Gastroesophageal sphincter (tissue), 4 donors: ENCODE measurements at regions not wholly inside any gene's neighbourhood (a gene's known extent, or its start where the extent isn't known, plus 50 kb on each side); places are given as distances from the start of the nearest gene placed in this dataset.

Source experiments
- ATAC-seq: fragments of 150-250 bp; one replicate; pipeline ENCODE4 v1.9.1; 2016; ENCODE audit warnings: mild to moderate bottlenecking, moderate library complexity
- H3K27ac ChIP-seq, 4 donors: fragments of 200-600 bp; sonication (generic) in 3 of 4; 1 replicate in 3 of 4; 2 replicates in 1 of 4; pipeline ENCODE4 v1.5.1; 2016 to 2019
- H3K27me3 ChIP-seq: fragments of 200-600 bp; sonication (generic); one replicate; pipeline ENCODE4 v1.5.1; 2019
- H3K36me3 ChIP-seq, 2 donors: fragments of 200-600 bp; sonication (generic); one replicate each; pipeline ENCODE4 v1.5.1; 2019; ENCODE audit warnings: control low read depth in 1 of 2
- H3K4me1 ChIP-seq, 3 donors: fragments of 200-600 bp; sonication (generic); 1 replicate in 2 of 3; 2 replicates in 1 of 3; pipeline ENCODE4 v1.5.1; 2016 to 2019; ENCODE audit warnings: control low read depth in 2 of 3
- H3K4me3 ChIP-seq, 2 donors: fragments of 200-600 bp; sonication (generic); one replicate each; pipeline ENCODE4 v1.5.1; 2019; ENCODE audit warnings: mild to moderate bottlenecking in 1 of 2, moderate library complexity in 1 of 2
- H3K9me3 ChIP-seq, 3 donors: fragments of 200-600 bp; sonication (generic); one replicate each; pipeline ENCODE4 v1.5.1; 2017 to 2019; ENCODE audit warnings: control low read depth in 2 of 3
- EP300 ChIP-seq: sonication (generic); formaldehyde crosslinking; IDR thresholded peaks from one replicate; pipeline ENCODE4 v1.6.1; 2017; ENCODE audit warnings: antibody characterized with exemption, mild to moderate bottlenecking
- POLR2A ChIP-seq, 2 donors: fragments of 450-650 bp; IDR thresholded peaks; one replicate each; pipeline ENCODE4 v1.6.1; 2017; ENCODE audit warnings: antibody characterized with exemption in 2 of 2, mild to moderate bottlenecking in 2 of 2, moderate library complexity in 1 of 2
- POLR2AphosphoS5 ChIP-seq: sonication (generic); formaldehyde crosslinking; IDR thresholded peaks from one replicate; pipeline ENCODE4 v1.6.1; 2017; ENCODE audit warnings: antibody characterized with exemption
- WGBS, 2 donors: methylation state at CpG; one replicate each; pipeline ENCODE4 v1.1.5; 2018; ENCODE audit warnings: low coverage in 1 of 2; 5-methylcytosine and 5-hydroxymethylcytosine counted together
- TF ChIP-seq, protein P1 (sequence below), 4 experiments: fragments of 200-600 bp in 2 of 4; fragments of 450-650 bp in 2 of 4; sonication (generic) in 1 of 4; IDR thresholded peaks; one replicate each; pipeline ENCODE4 v1.5.1; 2017 to 2019; ENCODE audit warnings: antibody characterized with exemption in 4 of 4, mild to moderate bottlenecking in 2 of 4, moderate library complexity in 2 of 4

DNA sequence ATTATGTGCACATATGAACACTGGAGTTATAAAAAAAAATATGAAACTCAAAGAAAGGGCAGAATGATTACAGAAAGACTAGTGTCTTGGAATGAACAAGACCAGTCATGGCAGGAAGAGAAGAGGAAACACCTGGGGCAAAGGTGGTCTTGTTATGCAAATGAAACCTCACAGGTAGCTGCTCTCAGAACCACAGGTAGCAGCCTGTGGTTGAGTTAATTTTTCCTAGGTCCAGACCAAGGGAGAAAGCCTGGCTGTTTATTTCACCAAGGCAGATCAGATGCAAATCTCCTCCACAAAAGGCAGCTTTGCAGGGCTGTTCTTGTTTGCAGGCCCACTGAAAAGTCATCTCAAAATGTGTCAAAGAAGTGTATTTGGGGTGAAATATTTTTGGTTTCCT lies 785.8 kb downstream of the RNF144A start:
- TF ChIP-seq EP300 (no peak), POLR2AphosphoS5 (no peak), POLR2A (IDR thresholded peaks at IDR 0.05) (no peak)
- TF ChIP-seq, protein P1, sequence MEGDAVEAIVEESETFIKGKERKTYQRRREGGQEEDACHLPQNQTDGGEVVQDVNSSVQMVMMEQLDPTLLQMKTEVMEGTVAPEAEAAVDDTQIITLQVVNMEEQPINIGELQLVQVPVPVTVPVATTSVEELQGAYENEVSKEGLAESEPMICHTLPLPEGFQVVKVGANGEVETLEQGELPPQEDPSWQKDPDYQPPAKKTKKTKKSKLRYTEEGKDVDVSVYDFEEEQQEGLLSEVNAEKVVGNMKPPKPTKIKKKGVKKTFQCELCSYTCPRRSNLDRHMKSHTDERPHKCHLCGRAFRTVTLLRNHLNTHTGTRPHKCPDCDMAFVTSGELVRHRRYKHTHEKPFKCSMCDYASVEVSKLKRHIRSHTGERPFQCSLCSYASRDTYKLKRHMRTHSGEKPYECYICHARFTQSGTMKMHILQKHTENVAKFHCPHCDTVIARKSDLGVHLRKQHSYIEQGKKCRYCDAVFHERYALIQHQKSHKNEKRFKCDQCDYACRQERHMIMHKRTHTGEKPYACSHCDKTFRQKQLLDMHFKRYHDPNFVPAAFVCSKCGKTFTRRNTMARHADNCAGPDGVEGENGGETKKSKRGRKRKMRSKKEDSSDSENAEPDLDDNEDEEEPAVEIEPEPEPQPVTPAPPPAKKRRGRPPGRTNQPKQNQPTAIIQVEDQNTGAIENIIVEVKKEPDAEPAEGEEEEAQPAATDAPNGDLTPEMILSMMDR (IDR thresholded peaks at IDR 0.05): no peak
- no peak overlapping the region for H3K4me3 ChIP-seq
- no peaks in the 10 kb centered on the region for H3K27me3 ChIP-seq
- no peak overlapping the region for H3K27ac ChIP-seq
- no peak for ATAC-seq
- no peaks in the 10 kb centered on the region for H3K9me3 ChIP-seq
- H3K36me3 ChIP-seq: no peaks in the 10 kb centered on the region
- no peaks in the 10 kb centered on the region for H3K4me1 ChIP-seq

GRCh38 chr2:7703543-7704144 lies 786.4 kb downstream of the RNF144A start:
- no peaks in the 10 kb centered on the region for H3K4me1 ChIP-seq
- no peaks in the 10 kb centered on the region for H3K9me3 ChIP-seq
- ATAC-seq: no peak
- no peaks in the 10 kb centered on the region for H3K27me3 ChIP-seq
- H3K36me3 ChIP-seq: no peaks in the 10 kb centered on the region
- no peak overlapping the region for H3K4me3 ChIP-seq
- WGBS, 2 donors: 84 to 86% methylated on average over 4 to 5 of the region's 5 CpGs
- H3K27ac ChIP-seq: no peak overlapping the region
- TF ChIP-seq EP300 (no peak), POLR2AphosphoS5 (no peak), POLR2A (IDR thresholded peaks at IDR 0.05) (no peak)
- TF ChIP-seq, protein P1 (IDR thresholded peaks at IDR 0.05): no peak

- no peak overlapping the region for H3K4me3 ChIP-seq
- TF ChIP-seq, protein P1 (IDR thresholded peaks at IDR 0.05): no peak
- TF ChIP-seq POLR2AphosphoS5 (no peak), EP300 (no peak), POLR2A (IDR thresholded peaks at IDR 0.05) (no peak)
- ATAC-seq: no peak
- H3K9me3 ChIP-seq: peaks cover 0 to 3% (median 0%) of the 10 kb centered on the region in 3 donors
- H3K36me3 ChIP-seq: no peaks in the 10 kb centered on the region
- H3K4me1 ChIP-seq: no peaks in the 10 kb centered on the region
- WGBS, 2 donors: 50 to 52% methylated on average over 5 to 6 of the region's 6 CpGs
- no peak overlapping the region for H3K27ac ChIP-seq
- no peaks in the 10 kb centered on the region for H3K27me3 ChIP-seq
Measured at GRCh38 chr2:7704296-7704865, 787.2 kb downstream of the RNF144A start.

- WGBS, 2 donors: 82 to 100% methylated on average over 2 of the region's 2 CpGs
- H3K9me3 ChIP-seq: peaks cover 0 to 10% (median 0%) of the 10 kb centered on the region in 3 donors
- no peak overlapping the region for H3K4me3 ChIP-seq
- no peaks in the 10 kb centered on the region for H3K36me3 ChIP-seq
- H3K27ac ChIP-seq: no peak overlapping the region
- TF ChIP-seq EP300 (no peak), POLR2A (IDR thresholded peaks at IDR 0.05) (no peak), POLR2AphosphoS5 (no peak)
- TF ChIP-seq, protein P1 (IDR thresholded peaks at IDR 0.05): no peak
- no peak for ATAC-seq
- no peaks in the 10 kb centered on the region for H3K27me3 ChIP-seq
- H3K4me1 ChIP-seq: no peaks in the 10 kb centered on the region
Measured at GRCh38 chr2:7706791-7707190, 789.6 kb downstream of the RNF144A start.

- TF ChIP-seq POLR2AphosphoS5 (no peak), POLR2A (IDR thresholded peaks at IDR 0.05) (no peak), EP300 (no peak)
- TF ChIP-seq, protein P1 (IDR thresholded peaks at IDR 0.05): no peak
- ATAC-seq: no peak
- Histone ChIP-seq H3K27ac (no peak overlapping the region), H3K4me3 (no peak overlapping the region), H3K9me3 (peaks cover 0 to 10% (median 0%) of the 10 kb centered on the region in 3 donors), H3K27me3 (no peaks in the 10 kb centered on the region), H3K4me1 (no peaks in the 10 kb centered on the region), H3K36me3 (no peaks in the 10 kb centered on the region)
- 60 to 80% methylated on average over 2 of the region's 2 CpGs for WGBS, 2 donors
Measured at GRCh38 chr2:7707723-7708122, 790.5 kb downstream of the RNF144A start.
